NCI-H2081 (cell line): ENCODE measurements at regions not wholly inside any gene's neighbourhood (a gene's known extent, or its start where the extent isn't known, plus 50 kb on each side); places are given as distances from the start of the nearest gene placed in this dataset.
"Not testable (repeated sequence)": the region's sequence is repeated elsewhere in the genome, so short reads cannot be mapped to it uniquely, and the experiment has no call there.

Experiments used
- DNase-seq, 2 experiments: peaks; one replicate each; lab custom pipeline; 2025; lab: John Stamatoyannopoulos, UW

GRCh38 chr12:58654021-58654420 lies 266.3 kb downstream of the LRIG3 start:
- DNase-seq: no peak

- DNase-seq: no peak
Measured at GRCh38 chr12:58655375-58655774, 264.9 kb downstream of the LRIG3 start.

GRCh38 chr12:58656254-58657009 lies 263.9 kb downstream of the LRIG3 start:
- no peak for DNase-seq

GRCh38 chr12:58657190-58657589 lies 263.1 kb downstream of the LRIG3 start:
- DNase-seq: no peak

- DNase-seq: no peak
Measured at GRCh38 chr12:58665375-58665774, 254.9 kb downstream of the LRIG3 start.

- DNase-seq: no peak
Measured at GRCh38 chr12:58668233-58668632, 252.1 kb downstream of the LRIG3 start.

- no peak for DNase-seq
Measured at GRCh38 chr12:58668871-58669270, 251.4 kb downstream of the LRIG3 start.

GRCh38 chr12:58670623-58671022 lies 249.7 kb downstream of the LRIG3 start:
- DNase-seq: no peak

- no peak for DNase-seq
Measured at GRCh38 chr12:58671196-58671595, 249.1 kb downstream of the LRIG3 start.

GRCh38 chr12:58673021-58673420 lies 247.3 kb downstream of the LRIG3 start:
- no peak for DNase-seq

GRCh38 chr12:58677833-58678232 lies 242.5 kb downstream of the LRIG3 start:
- not testable (repeated sequence) for DNase-seq

- no peak for DNase-seq
Measured at GRCh38 chr12:58678753-58679152, 241.6 kb downstream of the LRIG3 start.

GRCh38 chr12:58681730-58682129 lies 238.6 kb downstream of the LRIG3 start:
- no peak for DNase-seq

- DNase-seq: no peak
Measured at GRCh38 chr12:58695263-58695662, 225.0 kb downstream of the LRIG3 start.

- DNase-seq: no peak
Measured at GRCh38 chr12:58701536-58701935, 218.8 kb downstream of the LRIG3 start.

- DNase-seq: no peak
Measured at GRCh38 chr12:58703866-58704265, 216.4 kb downstream of the LRIG3 start.

GRCh38 chr12:58704770-58705169 lies 215.5 kb downstream of the LRIG3 start:
- not testable (repeated sequence) for DNase-seq

GRCh38 chr12:58710901-58711300 lies 209.4 kb downstream of the LRIG3 start:
- DNase-seq: no peak

GRCh38 chr12:58711974-58712373 lies 208.3 kb downstream of the LRIG3 start:
- DNase-seq: no peak

GRCh38 chr12:58712976-58713375 lies 207.3 kb downstream of the LRIG3 start:
- no peak for DNase-seq

GRCh38 chr12:58719161-58719560 lies 201.1 kb downstream of the LRIG3 start:
- DNase-seq: no peak

- DNase-seq: no peak
Measured at GRCh38 chr12:58720421-58720820, 199.9 kb downstream of the LRIG3 start.

- DNase-seq: no peak
Measured at GRCh38 chr12:58725400-58726105, 194.8 kb downstream of the LRIG3 start.

- no peak for DNase-seq
Measured at GRCh38 chr12:58727521-58727920, 192.8 kb downstream of the LRIG3 start.
